Stimulated activated CD4-positive, alpha-beta T cell treated with anti-CD3 and anti-CD28 coated beads, Interleukin-15, amount 100 ng/mL, for 24 hours (primary cell): ENCODE measurements at regions not wholly inside any gene's neighbourhood (a gene's known extent, or its start where the extent isn't known, plus 50 kb on each side); places are given as distances from the start of the nearest gene placed in this dataset.
A peak's percentile ranks its signal among the peaks of the same experiment; 100 is the strongest.
"Not testable (repeated sequence)": the region's sequence is repeated elsewhere in the genome, so short reads cannot be mapped to it uniquely, and the experiment has no call there.

Source experiments
- DNase-seq: peaks from one replicate; pipeline ENCODE4 v3.0.0-alpha.2; 2020

DNA sequence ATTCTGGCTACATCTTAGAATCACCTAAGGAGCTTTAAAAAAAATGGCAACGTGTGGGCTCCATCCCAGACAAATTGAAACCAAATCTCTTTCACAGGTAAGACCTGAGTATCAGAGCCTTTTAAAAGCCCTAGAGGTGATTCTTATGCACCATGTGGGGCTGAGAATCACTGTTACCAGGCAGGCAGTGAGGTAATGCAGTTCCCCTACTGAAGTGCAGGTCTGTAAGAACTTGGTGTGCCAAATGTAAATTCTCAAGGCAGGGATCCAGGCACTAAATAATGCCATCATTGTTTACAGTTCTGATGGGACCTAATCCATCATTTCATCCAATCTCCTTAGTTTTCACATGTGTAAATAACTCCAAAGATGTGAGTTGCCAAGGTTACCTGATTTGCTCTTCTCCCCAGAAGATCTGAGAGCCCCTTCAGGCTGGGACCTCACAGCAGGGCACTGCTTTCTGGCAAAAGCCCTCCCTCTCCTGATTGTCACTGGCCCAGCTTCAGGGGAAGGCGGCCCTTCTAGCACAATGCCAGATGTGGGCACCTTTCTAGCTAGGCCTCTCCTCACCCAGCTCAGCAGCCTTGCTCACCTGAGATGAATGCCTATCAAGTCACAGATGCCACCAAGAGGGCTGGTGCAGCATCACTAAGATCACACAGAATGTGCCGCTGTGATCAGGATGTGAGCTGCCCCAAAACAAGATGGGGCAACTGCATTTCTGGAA is 73.6 kb upstream of the RGPD5 start:
- DNase-seq, result no peak

DNA sequence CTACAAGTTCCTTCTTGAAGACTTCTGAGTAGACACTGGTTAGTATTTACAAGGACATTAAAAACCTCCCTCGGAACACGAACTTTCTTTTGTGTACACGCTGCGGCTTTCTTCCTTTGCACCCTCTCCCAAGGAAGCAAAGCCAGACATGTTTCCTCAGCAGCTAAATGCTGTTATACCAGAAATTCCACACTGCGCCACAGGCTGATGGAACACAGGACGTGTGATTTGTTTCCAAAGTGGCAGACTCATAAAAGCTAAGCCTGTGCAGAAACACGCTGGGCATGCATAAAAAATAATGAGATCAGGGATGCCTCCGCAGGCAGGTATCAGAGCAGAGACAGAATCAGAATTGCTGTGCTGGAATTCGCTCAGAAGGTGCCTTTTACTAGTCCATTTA is 73.0 kb upstream of the RGPD5 start:
- no peak for DNase-seq

DNA sequence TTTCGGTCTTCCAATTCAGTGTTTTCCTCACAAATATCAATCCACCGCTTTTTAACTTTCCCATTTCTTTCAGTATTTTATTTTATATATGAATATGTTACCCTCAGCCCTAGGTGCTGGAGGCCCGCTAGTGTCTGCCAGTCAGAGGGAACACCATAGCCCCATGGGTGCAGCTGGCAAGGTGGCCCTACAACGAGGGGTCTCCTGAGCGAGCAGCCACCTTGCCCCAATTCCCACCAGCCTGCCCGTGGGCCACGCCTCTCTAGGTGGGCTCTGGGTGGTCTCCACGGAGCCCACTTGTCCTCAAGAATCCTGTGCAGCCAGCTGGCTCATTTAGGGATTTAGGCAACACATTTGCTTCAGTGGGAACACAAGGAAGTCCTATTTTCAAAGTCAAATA is 72.5 kb upstream of the RGPD5 start:
- no peak for DNase-seq

DNA sequence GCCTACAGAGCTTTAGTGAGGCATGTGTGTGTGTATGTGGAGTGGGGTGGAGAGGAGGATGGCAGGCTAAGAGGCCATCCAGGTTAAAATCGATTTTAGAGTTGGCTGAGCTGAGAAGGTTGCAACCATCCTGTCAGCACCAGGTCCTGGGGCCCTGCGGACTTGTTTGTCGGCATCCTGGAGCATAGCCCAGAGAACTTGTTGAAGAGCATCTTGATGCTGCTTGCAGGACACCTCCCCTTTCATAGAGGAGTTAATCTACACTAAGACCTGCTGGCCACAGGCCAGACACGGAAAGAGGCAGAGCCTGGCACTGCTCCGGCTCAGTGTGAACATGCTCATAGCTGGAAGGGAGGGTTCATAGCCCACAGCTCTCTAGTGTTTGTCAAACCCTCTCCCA is 72.1 kb upstream of the RGPD5 start:
- DNase-seq, result no peak

DNA sequence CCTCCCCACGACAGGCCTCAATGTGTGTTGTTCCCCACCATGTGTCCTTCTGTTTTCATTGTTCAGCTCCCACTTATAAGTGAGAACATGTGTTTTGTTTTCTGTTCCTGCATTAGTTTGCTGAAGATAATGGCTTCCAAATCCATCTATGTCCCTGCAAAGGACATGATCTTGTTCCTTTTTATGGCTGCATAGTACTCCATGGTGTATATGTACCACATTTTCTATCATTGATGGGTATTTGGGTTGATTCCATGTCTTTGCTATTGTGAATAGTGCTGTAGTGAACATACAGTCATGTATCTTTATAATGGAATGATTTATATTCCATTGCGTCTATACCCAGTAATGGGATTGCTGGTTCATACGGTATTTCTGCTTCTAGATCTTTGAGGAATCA is 71.5 kb upstream of the RGPD5 start:
- DNase-seq, result not testable (repeated sequence)

DNA sequence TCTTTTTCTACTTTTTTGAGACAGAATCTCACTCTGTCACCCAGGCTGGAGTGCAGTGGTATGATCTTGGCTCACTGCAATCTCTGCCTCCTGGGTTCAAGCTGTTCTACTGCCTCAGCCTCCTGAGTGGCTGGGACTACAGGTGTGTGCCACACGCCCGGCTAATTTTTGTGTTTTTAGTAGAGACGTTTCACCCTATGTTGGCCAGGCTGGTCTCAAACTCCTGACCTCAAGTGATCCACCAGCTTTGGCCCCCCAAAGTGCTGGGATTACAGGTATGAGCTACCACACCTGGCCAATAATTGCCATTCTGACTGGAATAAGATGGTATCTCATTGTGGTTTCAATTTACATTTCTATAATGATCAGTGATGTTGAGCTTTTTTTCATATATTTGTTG is 71.0 kb upstream of the RGPD5 start:
- not testable (repeated sequence) for DNase-seq

DNA sequence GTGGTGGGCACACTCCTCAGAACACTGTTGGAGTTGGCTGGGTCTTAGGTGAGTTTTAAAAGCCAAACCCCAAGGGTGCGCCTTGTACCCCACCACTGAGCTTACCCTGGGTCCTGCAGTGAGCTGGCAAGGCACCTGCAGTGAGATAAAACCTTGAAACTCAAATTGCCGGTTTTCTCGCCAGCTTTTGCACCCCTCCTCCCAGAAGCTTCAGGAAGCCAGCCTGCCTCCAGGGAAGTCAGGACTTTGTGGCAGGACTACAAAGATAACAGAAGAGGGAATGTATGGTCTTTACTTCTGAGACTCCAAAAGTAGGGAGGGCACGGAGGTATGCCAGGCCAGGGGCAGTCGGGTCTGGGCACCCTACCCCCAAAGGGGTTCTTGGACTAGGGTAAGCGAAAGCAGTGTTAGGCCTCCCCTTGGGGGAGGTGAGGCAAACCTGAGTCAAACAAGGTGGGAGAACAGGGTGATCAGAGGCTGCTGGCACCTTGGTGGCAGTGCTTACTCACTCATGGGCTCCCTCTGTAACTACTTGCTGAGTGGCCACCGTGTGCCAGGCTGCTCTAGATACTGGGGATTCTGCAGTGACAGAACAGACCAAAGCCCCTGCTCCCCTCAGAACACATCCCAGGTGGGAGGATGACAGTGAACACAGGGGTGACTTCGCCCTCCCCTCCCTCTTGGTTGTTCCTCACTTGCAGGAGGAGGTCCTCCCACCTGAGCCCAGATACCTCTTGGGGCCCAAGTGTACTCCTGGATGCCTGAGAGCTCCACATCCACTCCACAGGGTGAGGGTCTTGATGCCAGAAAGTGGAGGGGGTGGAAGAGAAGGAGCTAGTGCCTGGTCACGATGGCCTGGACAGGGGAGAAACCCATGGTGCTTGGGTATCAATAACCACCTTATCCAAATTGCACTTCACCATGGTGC is 69.3 kb upstream of the RGPD5 start:
- no peak for DNase-seq

DNA sequence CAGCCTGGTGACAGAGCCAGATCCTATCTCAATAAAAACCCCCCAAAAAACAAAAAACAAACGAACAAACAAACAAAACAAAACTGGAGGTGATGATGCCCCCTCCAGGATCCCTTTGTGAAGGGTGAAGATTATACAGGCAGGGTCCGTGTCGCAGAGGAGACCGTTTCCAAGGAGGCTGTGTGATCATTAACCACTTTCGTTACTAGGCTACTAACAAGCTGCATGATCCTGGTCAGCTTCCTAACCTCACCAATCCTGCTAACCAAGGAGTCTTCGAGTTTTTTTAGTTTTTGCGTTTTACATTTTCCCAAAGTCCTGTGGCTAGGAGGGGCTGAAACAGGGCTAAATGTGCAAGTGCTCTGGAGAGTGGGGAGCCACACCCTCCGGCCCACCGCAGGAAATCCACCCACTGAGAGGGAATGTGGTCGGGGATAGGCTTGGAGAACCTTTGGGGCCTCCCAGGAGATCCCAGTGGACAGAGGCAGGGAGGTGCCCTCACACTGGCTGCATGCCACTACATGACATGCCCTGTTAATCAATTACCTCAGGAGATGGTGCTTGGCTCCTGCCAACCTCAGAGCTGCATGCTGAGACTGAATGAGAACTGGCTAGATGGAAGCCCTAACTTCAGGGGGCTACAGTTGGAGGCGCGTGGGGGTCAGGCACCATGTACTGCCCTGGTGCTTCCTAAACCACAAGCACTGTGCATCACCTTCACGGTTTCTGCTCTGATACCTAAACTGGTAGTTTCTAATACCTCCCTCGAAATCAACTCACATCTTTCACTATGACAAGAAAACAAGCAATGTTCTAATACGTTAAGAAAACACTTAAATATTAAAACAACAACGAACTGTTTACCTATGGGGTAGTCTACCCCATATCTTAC is 67.5 kb upstream of the RGPD5 start:
- no peak for DNase-seq

DNA sequence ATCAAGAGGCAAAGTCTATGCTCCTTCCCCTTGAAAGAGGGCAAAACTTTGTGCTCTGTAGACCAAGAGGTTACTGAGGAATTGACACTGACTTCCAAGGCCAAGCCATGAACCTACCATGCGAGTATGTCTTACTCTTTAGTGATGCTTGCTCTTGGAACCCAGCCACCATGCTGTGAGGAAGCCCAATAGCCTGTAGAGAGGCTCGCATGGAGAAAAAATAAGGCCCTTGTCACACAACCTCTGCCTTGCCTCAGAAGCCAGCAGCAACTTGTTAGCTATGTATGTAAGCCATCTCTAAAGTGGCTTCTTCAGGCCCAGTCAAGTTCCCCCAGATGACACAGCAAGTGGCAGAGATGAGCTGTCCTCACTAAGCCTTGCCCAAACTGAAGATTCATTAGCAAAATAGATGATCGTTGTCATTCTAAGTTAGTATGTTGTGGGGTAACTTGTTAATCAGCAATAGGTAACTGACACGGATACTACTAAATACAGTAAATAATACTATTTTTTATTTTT is 66.1 kb upstream of the RGPD5 start:
- DNase-seq, result no peak

DNA sequence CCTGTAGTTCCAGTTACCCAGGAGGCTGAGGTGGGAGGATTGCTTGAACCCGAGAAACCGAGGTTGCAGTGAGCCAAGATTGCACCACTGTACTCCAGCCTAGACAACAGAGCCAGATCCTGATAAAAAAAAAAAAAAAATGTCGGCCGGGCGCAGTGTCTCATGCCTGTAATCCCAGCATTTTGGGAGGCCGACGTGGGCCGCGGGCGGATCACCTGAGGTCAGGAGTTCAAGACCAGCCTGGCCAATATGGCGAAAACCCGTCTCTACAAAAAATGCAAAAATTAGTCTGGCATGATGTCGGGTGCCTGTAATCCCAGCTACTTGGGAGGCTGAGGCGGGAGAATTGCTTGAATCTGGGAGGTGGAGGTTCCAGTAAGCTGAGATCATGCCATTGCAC is 60.4 kb upstream of the RGPD5 start:
- not testable (repeated sequence) for DNase-seq

DNA sequence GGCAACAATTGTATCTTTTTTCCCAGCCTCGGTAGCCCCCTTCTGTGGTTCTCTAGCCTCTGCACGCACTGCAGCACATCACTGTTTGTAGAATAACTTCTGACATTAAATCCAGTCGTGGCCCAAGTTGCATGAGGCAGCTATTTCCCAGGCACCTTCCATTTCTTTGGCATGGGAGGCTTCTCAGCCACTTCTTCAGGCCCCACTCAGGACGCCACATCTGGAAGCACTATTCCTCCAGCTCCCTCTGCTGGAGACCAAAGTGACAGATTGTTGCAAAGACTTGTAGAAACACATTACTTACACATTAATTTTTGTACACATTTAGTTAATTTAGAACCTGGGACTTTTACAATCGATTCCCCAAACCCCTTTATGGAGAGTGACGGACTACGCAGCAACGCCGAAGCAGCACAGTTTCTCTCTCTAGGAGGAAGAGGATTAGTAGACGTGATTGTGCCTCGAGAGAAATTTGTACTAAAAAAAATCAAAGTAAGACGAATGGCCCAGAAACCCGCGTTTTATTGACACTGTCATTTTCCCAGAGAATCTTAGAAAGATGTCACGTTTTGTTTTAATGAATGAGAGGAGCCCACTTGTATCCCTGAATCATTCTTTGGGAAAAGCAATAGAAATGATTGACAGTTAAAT is 57.8 kb upstream of the RGPD5 start:
- DNase-seq, result peak; percentile 25
